HG02610 (cell line): ENCODE measurements at regions not wholly inside any gene's neighbourhood (a gene's known extent, or its start where the extent isn't known, plus 50 kb on each side); places are given as distances from the start of the nearest gene placed in this dataset.

Experiments
- ATAC-seq: cut with Tn5 transposase; IDR thresholded peaks from one replicate; pipeline ENCODE4 v1.9.1; 2021; ENCODE audit warnings: mild to moderate bottlenecking, moderate library complexity; ENCODE audit not compliant: unreplicated experiment

DNA sequence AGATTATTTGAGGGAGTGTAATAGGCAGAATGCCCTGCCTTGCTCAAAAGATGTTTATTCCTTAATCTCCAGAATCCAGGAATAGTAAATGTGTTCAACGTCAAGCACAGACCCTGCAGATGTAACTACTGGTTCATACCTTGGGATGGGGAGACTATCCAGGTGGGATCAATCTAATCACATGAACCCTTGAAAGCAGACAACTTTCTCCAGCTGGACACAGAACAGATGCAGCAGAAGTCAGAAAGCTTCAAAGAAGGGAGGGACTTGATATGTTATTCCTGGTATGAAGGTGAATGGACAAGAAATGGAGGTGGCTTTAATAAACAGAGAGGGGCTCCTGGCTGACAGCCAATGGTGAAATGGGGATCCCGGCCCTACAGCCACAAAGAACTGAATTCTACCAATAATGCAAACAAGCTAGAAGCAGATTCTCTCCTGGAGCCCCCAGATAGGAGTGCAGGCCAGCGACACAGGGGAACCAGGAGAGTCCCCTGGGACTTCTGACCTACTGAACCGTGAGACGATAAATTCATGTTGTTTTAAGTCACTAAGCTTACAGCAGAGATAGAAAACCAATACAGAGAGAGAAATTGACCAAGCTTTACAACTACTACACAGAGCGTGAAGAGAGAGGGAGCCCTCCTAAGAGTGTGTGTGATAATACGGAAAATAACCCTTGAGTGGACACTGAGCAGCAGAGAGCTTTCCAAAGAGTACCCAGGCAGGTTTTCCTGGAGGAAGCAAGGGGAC is 133.5 kb upstream of the TMEM132C start:
- no peak for ATAC-seq

GRCh38 chr12:128137140-128137539 is 129.8 kb upstream of the TMEM132C start:
- peak; percentile 80 for ATAC-seq

DNA sequence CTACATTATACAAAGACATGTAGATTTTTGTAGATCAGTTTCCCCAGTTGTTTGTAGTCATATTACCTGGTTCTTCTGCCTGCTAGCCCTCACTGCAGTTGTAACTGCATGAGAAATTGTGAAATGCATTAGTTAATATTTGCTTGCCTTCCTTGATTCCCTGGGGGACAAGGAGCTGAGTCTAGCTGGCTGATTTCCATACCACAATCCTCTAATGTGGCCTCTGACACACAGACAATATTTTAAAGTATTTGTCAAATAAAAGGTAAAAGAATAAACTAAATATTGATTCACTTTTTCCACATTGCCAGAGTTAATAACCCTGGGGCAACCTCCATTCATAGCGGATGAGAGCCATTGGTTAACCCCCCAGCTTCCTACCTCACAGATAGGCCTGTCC is 128.8 kb upstream of the TMEM132C start:
- no peak for ATAC-seq

- ATAC-seq = no peak
These were observed 126.4 kb upstream of the TMEM132C start for GRCh38 chr12:128140551-128140950.

DNA sequence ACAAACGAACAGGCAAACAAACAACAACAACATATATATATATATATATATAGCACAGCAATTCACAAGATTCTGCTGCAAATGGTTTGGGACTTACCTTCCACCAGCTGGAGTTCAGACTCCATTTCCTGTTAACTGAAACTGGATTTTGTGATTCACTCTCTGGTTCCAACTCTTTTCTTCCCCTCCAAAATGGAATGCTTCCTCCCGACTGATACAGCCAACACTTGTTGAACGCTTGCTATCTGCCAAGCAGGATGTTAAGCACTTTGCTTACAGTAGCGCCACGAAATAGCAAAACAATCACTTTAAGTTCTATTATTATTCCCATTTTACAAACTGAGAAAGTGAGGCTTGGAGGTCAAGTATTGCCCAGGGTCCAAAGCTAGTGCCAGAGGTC is 116.0 kb upstream of the TMEM132C start:
- no peak for ATAC-seq

- ATAC-seq = no peak
These were observed 111.4 kb upstream of the TMEM132C start for GRCh38 chr12:128155571-128155970.

GRCh38 chr12:128163086-128163485 is 103.9 kb upstream of the TMEM132C start:
- no peak for ATAC-seq

DNA sequence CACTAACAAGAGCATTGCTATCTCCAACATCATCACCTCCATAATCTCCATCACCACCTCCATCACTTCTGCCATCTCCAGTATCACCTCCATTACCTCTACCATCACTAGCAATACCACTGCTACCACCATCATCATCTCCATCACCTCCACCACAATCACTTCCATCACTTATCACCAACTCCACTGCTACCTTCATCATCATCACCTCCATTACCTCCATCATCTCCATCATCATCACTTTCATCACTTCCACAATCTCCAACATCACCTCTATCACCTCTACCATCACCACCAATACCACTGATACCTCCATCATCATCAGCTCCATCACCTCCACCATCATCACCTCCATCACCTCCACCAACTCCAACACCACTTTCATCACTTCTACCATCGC is 102.4 kb upstream of the TMEM132C start:
- no peak for ATAC-seq

DNA sequence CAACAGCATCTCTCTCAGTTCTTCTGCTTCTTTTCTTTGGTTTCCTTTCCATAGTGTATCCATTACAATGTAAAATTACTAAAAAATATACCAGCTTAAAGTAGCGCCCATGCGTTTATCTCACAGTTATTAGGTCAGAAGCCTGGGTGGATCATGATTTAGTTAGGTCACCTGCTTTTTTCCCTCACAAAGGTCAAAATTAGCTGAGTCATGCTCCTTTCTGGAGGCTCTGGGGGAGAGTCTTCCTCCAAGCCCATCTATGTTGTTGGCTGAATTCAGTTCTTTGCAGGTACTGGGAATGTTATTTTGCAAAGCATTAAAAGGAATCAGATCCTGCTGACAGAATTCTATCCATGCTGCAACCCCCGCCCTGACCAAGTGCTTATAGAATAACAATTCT is 101.6 kb upstream of the TMEM132C start:
- ATAC-seq = no peak

GRCh38 chr12:128168273-128168672 is 98.7 kb upstream of the TMEM132C start:
- no peak for ATAC-seq

DNA sequence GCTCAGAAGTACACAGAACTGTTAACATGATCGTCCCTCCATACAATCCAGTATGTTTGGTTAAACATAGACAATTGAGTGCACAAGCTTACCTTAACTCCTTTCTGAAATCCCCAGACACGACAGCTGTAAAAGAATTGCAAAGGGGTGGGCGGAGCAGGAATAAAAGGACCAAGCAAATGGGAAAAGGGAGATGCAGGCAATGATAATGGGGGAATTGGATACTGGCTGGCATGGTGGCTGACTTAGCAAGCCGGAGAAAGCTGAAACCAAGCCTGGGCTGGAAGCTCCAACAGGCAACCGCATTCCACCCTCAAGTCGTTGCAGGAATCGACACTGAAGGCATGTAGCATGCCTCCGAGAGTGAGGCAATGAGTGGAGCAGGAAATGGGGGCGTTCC is 96.8 kb upstream of the TMEM132C start:
- ATAC-seq = no peak

DNA sequence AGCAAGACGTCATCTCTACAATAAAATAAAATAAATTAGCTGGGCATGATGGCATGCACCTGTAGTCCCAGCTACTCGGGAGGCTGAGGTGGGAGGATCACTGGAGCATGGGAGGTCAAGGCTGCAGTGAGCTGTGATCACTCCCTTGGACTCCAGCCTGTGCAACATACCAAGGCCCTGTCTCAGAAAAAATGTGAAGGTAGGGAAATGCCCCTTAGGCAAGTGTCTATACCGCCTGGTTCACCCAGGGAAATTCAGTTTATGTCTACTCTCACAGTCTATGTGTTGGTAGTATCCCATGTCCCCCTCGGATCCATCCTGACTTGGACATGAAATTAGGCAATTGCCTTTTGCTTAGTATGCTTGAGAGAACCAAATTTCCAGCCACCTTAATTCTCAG is 88.4 kb upstream of the TMEM132C start:
- no peak for ATAC-seq

DNA sequence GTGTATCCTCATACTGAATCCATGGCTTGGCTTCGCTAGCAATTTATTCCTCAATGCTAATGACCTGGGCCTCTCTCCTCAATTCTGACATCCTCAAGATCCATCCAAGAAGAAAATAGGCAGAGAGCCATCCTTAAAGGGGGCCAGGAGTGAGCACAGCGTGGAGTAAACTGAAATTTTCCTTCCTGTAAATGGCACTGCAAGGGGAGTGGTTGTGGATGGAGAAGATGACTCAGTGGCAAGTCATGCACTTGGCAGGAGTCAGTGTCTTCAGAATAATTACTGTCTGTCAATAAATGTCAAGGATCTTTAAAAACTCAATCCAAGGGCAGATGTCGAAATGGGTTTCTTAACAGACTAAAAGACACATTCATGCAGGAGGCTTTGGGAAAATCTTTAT is 88.0 kb upstream of the TMEM132C start:
- ATAC-seq = no peak

GRCh38 chr12:128180166-128180565 is 86.8 kb upstream of the TMEM132C start:
- no peak for ATAC-seq

DNA sequence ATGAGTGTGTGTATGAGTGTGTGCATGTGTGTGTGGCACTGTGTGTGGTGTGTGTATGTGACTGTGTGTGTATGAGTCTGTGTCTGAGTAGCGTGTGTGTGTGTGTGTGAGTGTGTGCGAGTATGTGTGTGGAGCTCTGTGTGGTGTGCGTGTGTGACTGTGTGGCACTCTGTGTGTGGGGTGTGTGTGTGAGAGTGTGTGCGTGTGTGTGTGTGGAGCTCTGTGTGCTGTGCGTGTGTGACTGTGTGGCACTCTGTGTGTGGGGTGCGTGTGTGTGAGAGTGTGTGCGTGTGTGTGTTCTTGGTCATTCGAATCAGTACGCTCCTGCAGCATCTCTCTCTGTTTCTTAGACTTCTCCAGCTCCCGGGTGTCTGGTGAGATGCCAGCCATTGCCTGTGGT is 76.9 kb upstream of the TMEM132C start:
- ATAC-seq = no peak

DNA sequence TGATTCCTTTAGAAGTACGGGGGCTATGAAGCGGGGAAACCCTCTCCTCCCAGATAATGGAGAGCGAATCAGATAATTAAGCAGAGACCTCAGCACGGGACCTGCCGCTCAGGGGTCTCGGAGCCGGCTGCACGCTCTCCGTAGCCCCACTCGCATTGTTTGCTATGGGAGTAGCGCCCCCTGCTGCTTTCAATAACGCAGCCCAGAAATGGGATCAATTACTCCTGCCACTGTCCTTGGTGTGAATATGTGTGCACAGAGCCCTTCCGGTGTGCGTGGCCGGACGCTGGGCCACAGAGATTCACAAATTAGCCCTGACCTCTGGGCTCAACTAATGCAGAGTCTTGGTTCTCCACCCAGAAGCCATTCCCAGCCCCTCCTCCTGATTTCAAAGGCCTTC is 76.4 kb upstream of the TMEM132C start:
- ATAC-seq = no peak

- no peak for ATAC-seq
These were observed 75.6 kb upstream of the TMEM132C start for GRCh38 chr12:128191380-128191779.

GRCh38 chr12:128204711-128205110 is 62.3 kb upstream of the TMEM132C start:
- ATAC-seq = no peak

GRCh38 chr12:128205145-128205544 is 61.8 kb upstream of the TMEM132C start:
- no peak for ATAC-seq

- ATAC-seq = no peak
These were observed 61.2 kb upstream of the TMEM132C start for GRCh38 chr12:128205758-128206157.
